Esophagus muscularis mucosa (tissue), 4 donors: ENCODE measurements at regions not wholly inside any gene's neighbourhood (a gene's known extent, or its start where the extent isn't known, plus 50 kb on each side); places are given as distances from the start of the nearest gene placed in this dataset.
"Not testable (repeated sequence)": the region's sequence is repeated elsewhere in the genome, so short reads cannot be mapped to it uniquely, and the experiment has no call there.

Experiments used
- DNase-seq: peaks from one replicate; pipeline ENCODE4 v3.0.0-alpha.2; 2017; ENCODE audit errors: extremely low spot score
- H3K27ac ChIP-seq, 4 donors: fragments of 200-600 bp; sonication (generic); replicated peaks in 1 of 4; 1 replicate in 3 of 4; 2 replicates in 1 of 4; pipeline ENCODE4 v1.5.1; 2016 to 2019; ENCODE audit warnings: mild to moderate bottlenecking in 1 of 4
- H3K27me3 ChIP-seq, 4 donors: fragments of 200-600 bp; sonication (generic); one replicate each; pipeline versions ENCODE4 v1.5.1 to v1.6.0; 2016 to 2019
- H3K36me3 ChIP-seq, 4 donors: fragments of 200-600 bp; sonication (generic); one replicate each; pipeline ENCODE4 v1.5.1; 2016 to 2019
- H3K4me1 ChIP-seq, 4 donors: fragments of 200-600 bp; sonication (generic); one replicate each; pipeline ENCODE4 v1.5.1; 2016 to 2019
- H3K4me3 ChIP-seq, 4 donors: fragments of 200-600 bp; sonication (generic); 1 replicate in 2 of 4; 2 replicates in 2 of 4; pipeline ENCODE4 v1.5.1; 2016 to 2019; ENCODE audit warnings: mild to moderate bottlenecking in 4 of 4, moderate library complexity in 1 of 4
- H3K9me3 ChIP-seq, 4 donors: fragments of 200-600 bp; sonication (generic); 1 replicate in 3 of 4; 2 replicates in 1 of 4; pipeline ENCODE4 v1.5.1; 2016 to 2019
- CTCF ChIP-seq, 3 experiments: fragments of 200-600 bp in 2 of 3; fragments of 450-650 bp in 1 of 3; sonication (generic) in 2 of 3; IDR thresholded peaks; one replicate each; pipeline ENCODE4 v1.5.1; 2017 to 2019; ENCODE audit warnings: antibody characterized with exemption in 3 of 3, mild to moderate bottlenecking in 2 of 3, moderate library complexity in 1 of 3
- EP300 ChIP-seq: sonication (generic); formaldehyde crosslinking; IDR thresholded peaks from one replicate; pipeline ENCODE4 v1.6.1; 2017; ENCODE audit warnings: antibody characterized with exemption
- POLR2A ChIP-seq: fragments of 450-650 bp; IDR thresholded peaks from one replicate; pipeline ENCODE4 v1.6.1; 2017; ENCODE audit warnings: antibody characterized with exemption, moderate library complexity, mild to moderate bottlenecking, low read depth
- POLR2AphosphoS5 ChIP-seq, 2 donors: sonication (generic); formaldehyde crosslinking; IDR thresholded peaks; one replicate each; pipeline ENCODE4 v1.6.1; 2017; ENCODE audit warnings: antibody characterized with exemption in 2 of 2
- WGBS: methylation state at CpG from one replicate; pipeline ENCODE4 v1.1.5; 2018; 5-methylcytosine and 5-hydroxymethylcytosine counted together
- intact Hi-C: fragments of 100-400 bp; cut with DNase I; formaldehyde crosslinking; loops from one replicate; pipeline ENCODE4 v1.15.1; 2023

- no peaks in the 10 kb centered on the region for H3K4me1 ChIP-seq
- no peak for DNase-seq
- no peak overlapping the region for H3K27ac ChIP-seq
- H3K36me3 ChIP-seq = no peaks in the 10 kb centered on the region
- no peak overlapping the region for H3K4me3 ChIP-seq
- WGBS = 68% methylated on average over 1 of the region's 1 CpG
- H3K9me3 ChIP-seq = peaks cover 0 to 4% (median 0%) of the 10 kb centered on the region in 4 donors
- H3K27me3 ChIP-seq = no peaks in the 10 kb centered on the region
- intact Hi-C loops = no loop called here
- TF ChIP-seq EP300 (no peak), POLR2AphosphoS5 (IDR thresholded peaks at IDR 0.05) (no peak), POLR2A (no peak), CTCF (IDR thresholded peaks at IDR 0.05) (no peak)
Measured at GRCh38 chr11:81804858-81805257, 928.8 kb downstream of the FAM181B start.

GRCh38 chr11:81802591-81802990 is 931.1 kb downstream of the FAM181B start:
- Histone ChIP-seq H3K4me3 (no peak overlapping the region), H3K4me1 (no peaks in the 10 kb centered on the region), H3K27ac (no peak overlapping the region), H3K9me3 (peaks cover 0 to 4% (median 0%) of the 10 kb centered on the region in 4 donors), H3K36me3 (no peaks in the 10 kb centered on the region), H3K27me3 (no peaks in the 10 kb centered on the region)
- 78% methylated on average over 3 of the region's 3 CpGs for WGBS
- intact Hi-C loops = no loop called here
- no peak for DNase-seq
- TF ChIP-seq POLR2AphosphoS5 (IDR thresholded peaks at IDR 0.05) (no peak), POLR2A (no peak), EP300 (no peak), CTCF (IDR thresholded peaks at IDR 0.05) (no peak)

- no peaks in the 10 kb centered on the region for H3K4me1 ChIP-seq
- H3K27me3 ChIP-seq = no peaks in the 10 kb centered on the region
- DNase-seq = no peak
- H3K36me3 ChIP-seq = no peaks in the 10 kb centered on the region
- H3K27ac ChIP-seq = no peak overlapping the region
- intact Hi-C loops = no loop called here
- no peak overlapping the region for H3K4me3 ChIP-seq
- TF ChIP-seq CTCF (IDR thresholded peaks at IDR 0.05) (no peak), POLR2AphosphoS5 (IDR thresholded peaks at IDR 0.05) (no peak), POLR2A (no peak), EP300 (no peak)
- no peaks in the 10 kb centered on the region for H3K9me3 ChIP-seq
- 59% methylated on average over 3 of the region's 4 CpGs for WGBS
Measured at GRCh38 chr11:81792416-81792815, 941.2 kb downstream of the FAM181B start.

GRCh38 chr11:81787584-81788049 is 946.0 kb downstream of the FAM181B start:
- WGBS = 39% methylated on average over 1 of the region's 1 CpG
- Histone ChIP-seq H3K27me3 (no peaks in the 10 kb centered on the region), H3K4me3 (no peak overlapping the region), H3K9me3 (no peaks in the 10 kb centered on the region), H3K4me1 (no peaks in the 10 kb centered on the region), H3K27ac (no peak overlapping the region), H3K36me3 (no peaks in the 10 kb centered on the region)
- no peak for DNase-seq
- TF ChIP-seq POLR2A (no peak), POLR2AphosphoS5 (IDR thresholded peaks at IDR 0.05) (no peak), EP300 (no peak), CTCF (IDR thresholded peaks at IDR 0.05) (no peak)
- intact Hi-C loops = no loop called here

- TF ChIP-seq POLR2AphosphoS5 (IDR thresholded peaks at IDR 0.05) (no peak), EP300 (no peak), CTCF (IDR thresholded peaks at IDR 0.05) (no peak), POLR2A (no peak)
- DNase-seq = no peak
- H3K27ac ChIP-seq = no peak overlapping the region
- H3K27me3 ChIP-seq = no peaks in the 10 kb centered on the region
- 25% methylated on average over 3 of the region's 3 CpGs for WGBS
- no peaks in the 10 kb centered on the region for H3K9me3 ChIP-seq
- intact Hi-C loops = no loop called here
- no peak overlapping the region for H3K4me3 ChIP-seq
- H3K4me1 ChIP-seq = peaks cover 0 to 5% (median 0%) of the 10 kb centered on the region in 4 donors
- H3K36me3 ChIP-seq = no peaks in the 10 kb centered on the region
Measured at GRCh38 chr11:81772166-81772565, 961.5 kb downstream of the FAM181B start.

GRCh38 chr11:81769906-81770305 is 963.8 kb downstream of the FAM181B start:
- H3K4me3 ChIP-seq, H3K27ac ChIP-seq, H3K9me3 ChIP-seq, DNase-seq, H3K4me1 ChIP-seq, H3K36me3 ChIP-seq, intact Hi-C loops, H3K27me3 ChIP-seq: not testable (repeated sequence)
- 75% methylated on average over 5 of the region's 5 CpGs for WGBS
